Stimulated activated CD4-positive, alpha-beta T cell treated with anti-CD3 and anti-CD28 coated beads, Interleukin-4, amount 100 ng/mL, for 24 hours (primary cell): ENCODE measurements at regions not wholly inside any gene's neighbourhood (a gene's known extent, or its start where the extent isn't known, plus 50 kb on each side); places are given as distances from the start of the nearest gene placed in this dataset.

ENCODE experiments used
- DNase-seq: peaks from one replicate; pipeline ENCODE4 v3.0.0-alpha.2; 2020

DNA sequence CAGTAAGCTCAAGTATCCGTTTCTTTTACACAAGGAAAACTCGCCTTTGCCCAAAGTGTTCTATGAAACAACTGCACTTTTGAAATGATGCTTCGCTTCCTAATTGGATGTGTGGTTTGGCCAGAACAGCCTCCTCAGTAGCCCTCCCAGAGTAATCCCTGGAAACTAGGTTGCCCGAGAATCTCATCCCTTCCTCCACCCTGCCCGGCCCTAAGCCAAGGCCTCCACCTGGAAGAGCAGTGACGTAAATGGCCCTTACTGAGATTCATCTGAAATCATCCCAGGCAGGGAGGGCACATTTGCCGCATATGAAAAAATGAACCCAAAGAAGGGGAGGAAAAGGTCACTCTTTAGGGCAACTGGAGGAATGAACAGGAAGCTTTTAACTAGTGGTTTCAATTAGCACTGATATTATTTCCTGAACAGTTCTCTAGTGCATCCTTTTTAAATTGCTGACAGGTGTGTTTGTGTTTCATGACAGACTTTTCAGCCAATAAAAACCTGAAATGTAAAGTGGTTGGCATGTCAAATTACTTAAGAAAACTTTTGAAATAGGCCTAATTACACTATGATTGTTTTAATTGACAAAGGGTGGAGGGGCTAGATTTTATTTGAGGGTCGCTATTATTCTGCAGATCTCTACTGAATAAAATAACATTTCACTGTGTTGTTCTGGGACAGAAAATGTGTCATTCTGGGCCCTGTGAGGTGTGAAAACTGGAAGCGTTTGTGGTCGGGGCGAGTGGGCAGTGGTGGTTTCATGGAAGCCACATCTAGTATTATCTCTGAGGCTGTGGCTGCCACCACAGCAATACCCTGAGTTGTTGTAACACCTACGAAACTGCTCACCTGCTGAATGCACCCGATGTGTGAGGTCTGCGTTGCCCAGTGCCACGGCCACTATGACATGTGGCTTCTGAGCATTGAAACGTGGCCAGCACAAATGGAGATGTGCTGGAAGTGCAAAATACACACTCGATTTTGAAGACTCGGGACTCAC, 112.1 kb downstream of the ZIC5 start:
- peak; percentile 73 for DNase-seq

- DNase-seq, result no peak
These were observed 113.8 kb downstream of the ZIC5 start for GRCh38 chr13:99857738-99858137.

GRCh38 chr13:99855526-99856420, 115.8 kb downstream of the ZIC5 start:
- no peak for DNase-seq

DNA sequence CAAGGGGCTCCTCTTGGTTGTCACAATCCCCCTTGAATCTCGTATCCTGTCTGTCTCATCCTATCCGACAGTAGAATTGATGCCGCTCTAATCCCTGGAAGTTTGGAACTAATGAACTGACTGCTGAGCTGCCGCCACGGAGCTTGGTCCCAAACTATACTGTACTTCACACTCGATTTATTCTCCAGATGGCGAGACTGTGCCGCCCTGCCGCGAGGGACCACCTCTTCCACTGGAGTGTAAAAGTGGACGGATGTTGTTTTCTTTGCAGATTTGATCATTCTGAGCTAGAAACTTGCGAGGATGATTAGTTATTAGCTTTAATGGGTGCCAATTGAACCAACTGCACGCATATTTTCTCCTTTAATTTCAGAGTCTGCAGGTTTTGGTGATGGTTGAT, 117.2 kb downstream of the ZIC5 start:
- DNase-seq, result no peak

GRCh38 chr13:99847318-99847750, 124.2 kb downstream of the ZIC5 start:
- no peak for DNase-seq

DNA sequence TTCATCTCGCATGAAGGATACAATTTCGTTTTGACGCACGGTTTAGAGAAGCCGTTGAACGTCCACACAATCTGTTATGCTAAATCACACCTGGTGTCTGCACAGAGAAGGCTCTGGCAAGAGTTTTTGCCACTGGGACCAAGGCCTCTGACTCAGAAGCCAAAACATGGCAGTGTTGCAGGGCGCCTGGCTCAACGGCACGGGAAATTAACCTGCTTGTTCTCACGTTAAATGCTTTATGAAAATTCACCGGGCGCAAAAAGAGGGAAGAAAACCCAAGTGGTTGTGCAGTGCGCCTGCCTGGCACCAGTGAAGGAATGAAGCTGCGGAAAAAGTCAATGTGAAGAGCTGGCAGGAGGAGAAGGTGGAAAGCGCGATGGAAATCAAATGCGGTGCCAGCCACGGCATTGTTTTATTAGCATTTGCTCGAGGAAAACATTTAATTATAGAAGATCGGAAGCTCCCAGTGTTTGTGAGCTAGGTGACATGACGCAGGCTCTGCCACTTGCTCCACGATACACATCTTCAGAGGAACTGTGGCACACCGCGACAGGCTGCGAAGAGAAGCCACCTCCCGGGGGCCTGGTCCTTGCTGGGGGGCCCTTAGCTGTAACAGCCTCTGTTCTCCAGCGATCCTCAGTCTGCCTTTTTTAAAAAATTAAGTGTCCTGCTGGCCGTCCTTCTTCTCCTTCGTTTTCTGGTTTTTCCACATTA, 126.2 kb downstream of the ZIC5 start:
- DNase-seq, result no peak

GRCh38 chr13:99844421-99844820, 127.1 kb downstream of the ZIC5 start:
- DNase-seq, result no peak

- DNase-seq, result no peak
These were observed 127.7 kb downstream of the ZIC5 start for GRCh38 chr13:99843872-99844271.

GRCh38 chr13:99842405-99842804, 129.2 kb downstream of the ZIC5 start:
- DNase-seq, result no peak

DNA sequence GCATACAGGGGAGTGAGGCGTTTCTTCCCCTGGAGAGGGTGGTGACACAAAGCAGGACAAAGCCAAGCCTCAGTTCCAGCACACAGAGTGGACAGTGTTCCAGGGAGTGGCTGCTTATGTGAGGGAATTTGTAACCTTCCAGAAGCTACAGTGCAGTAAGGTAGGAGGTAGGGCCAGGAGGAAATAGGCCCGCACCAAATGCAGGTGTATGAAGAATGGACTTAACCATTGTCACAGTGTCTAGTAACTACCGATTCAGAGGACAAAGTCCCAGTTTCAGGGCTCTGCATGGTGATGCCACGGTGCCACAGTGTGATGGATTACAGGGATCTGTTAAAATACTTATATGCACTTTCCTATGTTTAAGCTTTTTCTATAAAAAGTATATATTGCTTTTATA, 135.3 kb downstream of the ZIC5 start:
- DNase-seq, result no peak

DNA sequence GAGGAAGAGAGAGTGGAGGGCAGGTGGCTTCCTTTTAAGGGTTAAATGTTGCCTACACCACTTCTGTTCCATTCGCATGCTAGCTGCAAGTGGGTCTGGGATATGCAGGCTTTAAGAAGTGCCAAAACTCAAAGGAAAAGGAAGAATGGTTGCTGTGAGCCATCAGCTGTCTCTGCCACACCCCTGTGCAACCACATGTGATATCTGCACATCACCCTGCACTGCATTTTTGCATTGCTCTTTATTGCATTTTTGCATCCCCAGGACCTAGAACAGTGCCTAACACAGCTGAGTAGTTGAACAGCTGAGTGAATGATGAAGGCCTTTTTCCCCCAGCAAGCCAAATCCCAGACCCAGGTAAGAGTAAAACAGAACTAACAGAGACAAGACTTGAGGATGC, 136.1 kb downstream of the ZIC5 start:
- no peak for DNase-seq

- DNase-seq, result no peak
These were observed 137.3 kb downstream of the ZIC5 start for GRCh38 chr13:99834246-99834645.

GRCh38 chr13:99832347-99832746, 139.2 kb downstream of the ZIC5 start:
- no peak for DNase-seq

DNA sequence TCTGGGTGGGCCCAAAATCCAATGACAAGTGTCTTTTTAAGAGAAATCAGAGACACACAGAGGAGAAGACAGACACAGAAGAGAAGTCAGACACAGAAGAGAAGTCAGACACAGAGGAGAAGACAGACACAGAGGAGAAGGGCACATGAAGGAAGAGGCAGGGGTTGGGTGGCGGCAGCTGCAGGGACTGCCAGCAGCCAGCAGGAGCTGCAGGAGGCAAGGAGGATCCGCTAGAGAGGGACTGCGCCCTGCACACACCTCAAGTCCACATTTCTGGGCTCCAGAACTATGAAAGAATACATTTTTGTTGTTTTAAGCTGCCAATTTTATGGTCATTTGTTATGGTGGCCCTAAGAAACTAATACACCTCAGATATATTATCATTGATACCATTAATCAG, 140.6 kb downstream of the ZIC5 start:
- no peak for DNase-seq

DNA sequence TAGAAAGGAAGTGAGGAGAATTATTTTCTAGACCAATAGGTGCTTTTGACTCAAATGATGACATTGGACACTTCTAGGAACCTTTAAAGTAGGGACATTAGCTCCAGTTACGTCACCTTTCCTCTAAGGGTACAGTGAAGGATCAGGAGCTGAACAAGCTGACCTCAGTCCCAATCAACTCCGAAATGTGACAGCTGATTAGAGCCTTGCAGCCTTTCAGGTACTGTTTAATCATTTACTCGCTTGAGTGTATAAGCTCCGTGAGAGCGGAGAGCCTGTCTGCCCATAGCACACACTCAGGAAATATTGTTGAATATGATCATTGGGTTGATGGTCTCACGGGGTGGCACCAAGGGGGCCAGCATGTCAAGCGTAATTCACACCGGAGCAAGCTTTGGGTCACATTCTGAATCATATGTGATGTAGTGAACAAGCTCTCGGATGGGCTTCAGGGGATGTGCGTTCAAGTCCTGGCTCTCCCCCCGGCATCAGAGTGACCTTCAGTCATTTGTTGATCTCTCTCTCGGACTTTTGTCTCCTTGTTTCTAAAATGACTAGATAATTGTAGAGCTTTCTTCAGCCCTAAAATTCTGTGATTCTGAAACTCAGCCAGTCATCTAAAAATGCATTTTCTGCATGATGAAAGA, 141.9 kb downstream of the ZIC5 start:
- no peak for DNase-seq

GRCh38 chr13:99829161-99829560, 142.4 kb downstream of the ZIC5 start:
- no peak for DNase-seq

DNA sequence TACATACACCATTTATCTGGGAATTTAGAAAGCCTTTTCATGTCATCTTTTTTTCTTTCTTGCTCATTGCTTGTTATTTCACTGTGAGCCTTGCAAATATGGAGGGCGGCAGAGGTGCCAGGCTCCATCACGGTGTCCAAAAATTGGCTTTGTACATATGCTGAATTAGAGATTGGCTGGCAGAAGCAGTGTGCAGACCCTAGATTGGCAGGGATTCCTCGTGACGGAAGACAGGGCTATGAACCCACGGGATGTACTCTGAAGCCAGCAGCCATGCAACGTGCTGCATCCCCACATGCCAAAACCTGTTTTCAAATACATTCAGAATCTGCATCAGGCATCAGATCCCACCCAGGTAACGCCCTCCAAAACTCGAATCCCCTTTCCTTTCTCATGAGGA, 142.8 kb downstream of the ZIC5 start:
- no peak for DNase-seq

GRCh38 chr13:99828123-99828522, 143.4 kb downstream of the ZIC5 start:
- no peak for DNase-seq

GRCh38 chr13:99827011-99827772, 144.4 kb downstream of the ZIC5 start:
- DNase-seq, result no peak

GRCh38 chr13:99823961-99824360, 147.6 kb downstream of the ZIC5 start:
- DNase-seq, result no peak

DNA sequence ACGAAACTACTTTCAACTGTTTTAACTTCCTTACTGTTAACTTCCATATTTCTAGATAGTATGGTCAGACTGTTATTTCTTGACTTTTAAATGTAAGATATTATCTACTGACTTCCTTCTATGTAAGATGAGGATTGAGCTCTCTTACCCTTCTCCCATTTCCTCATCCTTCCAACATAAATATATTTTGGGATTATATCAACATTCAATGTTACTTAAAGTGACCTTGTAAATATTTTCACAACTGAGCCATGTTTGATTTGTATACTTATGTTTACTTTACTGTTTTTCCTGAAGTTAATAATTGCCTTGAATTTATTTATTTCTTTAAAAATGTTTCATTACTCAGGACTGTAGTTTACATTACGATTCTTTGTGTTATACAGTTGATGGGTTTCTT, 148.7 kb downstream of the ZIC5 start:
- no peak for DNase-seq

DNA sequence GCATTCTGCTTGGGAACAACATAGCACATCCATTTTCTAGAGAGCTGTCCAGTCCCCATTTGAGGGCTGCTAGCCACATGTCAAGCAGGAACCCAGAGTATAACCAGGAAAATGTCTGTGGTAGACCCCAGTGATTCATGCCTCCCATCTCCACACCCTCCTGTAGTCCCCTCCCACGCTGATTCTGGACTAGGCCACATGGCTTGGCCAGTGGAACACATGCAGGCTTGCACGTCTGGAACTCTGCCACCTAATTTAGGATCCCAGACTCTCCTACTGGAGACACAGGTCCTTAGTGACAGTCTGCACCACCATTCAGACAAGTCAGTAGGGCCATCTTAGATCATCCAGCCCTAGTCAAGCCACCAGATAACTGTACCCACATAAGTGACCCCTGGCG, 149.8 kb downstream of the ZIC5 start:
- DNase-seq, result no peak
